ENCODE measurements at regions not wholly inside any gene's neighbourhood (a gene's known extent, or its start where the extent isn't known, plus 50 kb on each side); places are given as distances from the start of the nearest gene placed in this dataset.

DNA sequence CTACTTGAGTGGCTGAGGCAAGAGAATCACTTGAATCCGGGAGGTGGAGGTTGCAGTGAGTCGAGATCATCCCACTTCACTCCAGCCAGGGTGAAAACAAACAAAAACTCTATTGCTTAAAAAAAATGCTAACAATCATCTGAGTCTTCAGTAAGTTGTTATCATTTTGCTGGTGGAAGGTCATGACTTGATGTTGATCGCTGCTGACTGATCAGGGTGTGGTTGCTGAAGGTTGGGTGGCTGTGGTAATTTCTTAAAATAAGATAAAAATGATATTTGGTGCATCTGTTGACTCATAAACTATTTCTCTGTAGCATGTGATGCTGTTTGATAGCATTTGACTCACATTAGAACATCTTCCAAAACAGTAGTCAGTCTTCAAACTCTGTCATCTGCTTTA lies 349.4 kb upstream of the PAPPA start:
- TF ChIP-seq, protein P1, sequence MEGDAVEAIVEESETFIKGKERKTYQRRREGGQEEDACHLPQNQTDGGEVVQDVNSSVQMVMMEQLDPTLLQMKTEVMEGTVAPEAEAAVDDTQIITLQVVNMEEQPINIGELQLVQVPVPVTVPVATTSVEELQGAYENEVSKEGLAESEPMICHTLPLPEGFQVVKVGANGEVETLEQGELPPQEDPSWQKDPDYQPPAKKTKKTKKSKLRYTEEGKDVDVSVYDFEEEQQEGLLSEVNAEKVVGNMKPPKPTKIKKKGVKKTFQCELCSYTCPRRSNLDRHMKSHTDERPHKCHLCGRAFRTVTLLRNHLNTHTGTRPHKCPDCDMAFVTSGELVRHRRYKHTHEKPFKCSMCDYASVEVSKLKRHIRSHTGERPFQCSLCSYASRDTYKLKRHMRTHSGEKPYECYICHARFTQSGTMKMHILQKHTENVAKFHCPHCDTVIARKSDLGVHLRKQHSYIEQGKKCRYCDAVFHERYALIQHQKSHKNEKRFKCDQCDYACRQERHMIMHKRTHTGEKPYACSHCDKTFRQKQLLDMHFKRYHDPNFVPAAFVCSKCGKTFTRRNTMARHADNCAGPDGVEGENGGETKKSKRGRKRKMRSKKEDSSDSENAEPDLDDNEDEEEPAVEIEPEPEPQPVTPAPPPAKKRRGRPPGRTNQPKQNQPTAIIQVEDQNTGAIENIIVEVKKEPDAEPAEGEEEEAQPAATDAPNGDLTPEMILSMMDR (conservative IDR thresholded peaks at IDR 0.05 in 1 of 2, IDR thresholded peaks at IDR 0.05 in 1 of 2; ENCODE audit: extremely low read depth in 1 of 2, insufficient read depth in 1 of 2, low read depth in 1 of 2, low read length in 2 of 2) = no peak
- TF ChIP-seq EZH2 (IDR thresholded peaks at IDR 0.05; ENCODE audit: borderline replicate concordance, low read length) = no peak

All from mammary epithelial cell (primary cell).